Fibroblast of villous mesenchyme (primary cell): ENCODE measurements at regions not wholly inside any gene's neighbourhood (a gene's known extent, or its start where the extent isn't known, plus 50 kb on each side); places are given as distances from the start of the nearest gene placed in this dataset.

ENCODE experiments used
- DNase-seq: peaks from one replicate; pipeline ENCODE4 v3.0.0-alpha.2; 2010; ENCODE audit warnings: low read depth
- H3K4me3 ChIP-seq: 2 replicates; pipeline ENCODE4 v1.5.1; 2011; ENCODE audit warnings: low read depth, mild to moderate bottlenecking, low read length
- CTCF ChIP-seq: IDR thresholded peaks from 2 replicates; pipeline ENCODE4 v1.5.1; 2012; ENCODE audit warnings: low read depth, mild to moderate bottlenecking, low read length; ENCODE audit not compliant: insufficient read depth

DNA sequence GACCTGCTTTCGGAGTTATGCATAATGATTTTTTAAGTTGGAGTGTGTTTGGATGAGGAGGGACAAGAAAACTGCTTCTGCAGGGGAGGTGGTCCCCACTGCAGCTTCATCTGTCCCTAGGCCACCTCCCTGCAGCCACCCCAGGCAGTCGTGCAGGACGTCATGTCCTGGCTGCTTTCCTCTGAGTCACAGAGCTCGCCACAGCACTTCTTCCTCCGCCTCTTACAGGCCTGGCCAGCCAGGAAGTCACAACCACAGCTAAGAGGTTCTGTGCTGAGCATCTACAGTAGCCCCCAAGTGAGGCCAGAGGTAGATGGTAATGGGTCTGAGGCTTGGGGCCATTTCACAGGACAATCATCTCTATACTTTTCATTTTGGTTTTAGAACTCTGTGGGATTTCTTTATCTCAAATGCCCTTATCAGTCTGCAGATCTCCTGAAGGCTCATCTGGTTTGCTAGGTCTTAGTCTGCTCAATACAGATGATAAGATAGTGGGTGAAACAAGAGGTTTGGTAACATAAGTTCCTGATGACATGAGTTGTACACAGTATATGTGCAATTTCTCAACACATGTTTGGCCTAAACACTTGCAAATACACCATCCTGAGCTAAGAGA lies 106.4 kb downstream of the ARF6 start:
- TF ChIP-seq CTCF, result no peak
- no peak overlapping the region for H3K4me3 ChIP-seq
- DNase-seq, result peak; percentile 87

DNA sequence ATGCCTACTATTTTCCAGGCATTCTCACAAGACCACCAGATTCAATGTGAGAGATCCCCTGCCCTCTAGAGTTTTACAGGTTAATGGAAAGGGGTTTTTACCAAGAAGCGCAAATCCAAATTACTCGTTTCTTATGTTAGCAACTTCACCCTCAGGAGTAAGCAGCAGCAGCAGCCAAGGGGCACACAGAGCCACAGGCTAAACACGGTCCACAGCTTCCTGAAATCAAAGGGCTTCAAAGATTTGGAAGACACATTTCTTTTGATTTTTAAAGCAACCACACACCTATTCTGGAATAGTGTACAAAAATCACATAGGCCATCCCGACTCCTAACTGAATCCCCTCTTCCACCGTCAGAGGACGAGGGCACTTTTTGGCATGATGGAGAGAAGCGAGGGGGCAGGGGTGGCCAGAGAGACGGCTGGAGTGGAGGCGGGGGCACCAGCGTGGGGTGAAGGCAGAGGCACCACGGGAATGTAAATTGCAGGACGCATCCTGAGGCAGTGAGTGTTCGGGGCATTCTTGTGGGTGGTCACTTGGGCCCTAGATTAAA lies 107.0 kb downstream of the ARF6 start:
- DNase-seq, result no peak
- TF ChIP-seq CTCF, result no peak
- H3K4me3 ChIP-seq, result no peak overlapping the region

DNA sequence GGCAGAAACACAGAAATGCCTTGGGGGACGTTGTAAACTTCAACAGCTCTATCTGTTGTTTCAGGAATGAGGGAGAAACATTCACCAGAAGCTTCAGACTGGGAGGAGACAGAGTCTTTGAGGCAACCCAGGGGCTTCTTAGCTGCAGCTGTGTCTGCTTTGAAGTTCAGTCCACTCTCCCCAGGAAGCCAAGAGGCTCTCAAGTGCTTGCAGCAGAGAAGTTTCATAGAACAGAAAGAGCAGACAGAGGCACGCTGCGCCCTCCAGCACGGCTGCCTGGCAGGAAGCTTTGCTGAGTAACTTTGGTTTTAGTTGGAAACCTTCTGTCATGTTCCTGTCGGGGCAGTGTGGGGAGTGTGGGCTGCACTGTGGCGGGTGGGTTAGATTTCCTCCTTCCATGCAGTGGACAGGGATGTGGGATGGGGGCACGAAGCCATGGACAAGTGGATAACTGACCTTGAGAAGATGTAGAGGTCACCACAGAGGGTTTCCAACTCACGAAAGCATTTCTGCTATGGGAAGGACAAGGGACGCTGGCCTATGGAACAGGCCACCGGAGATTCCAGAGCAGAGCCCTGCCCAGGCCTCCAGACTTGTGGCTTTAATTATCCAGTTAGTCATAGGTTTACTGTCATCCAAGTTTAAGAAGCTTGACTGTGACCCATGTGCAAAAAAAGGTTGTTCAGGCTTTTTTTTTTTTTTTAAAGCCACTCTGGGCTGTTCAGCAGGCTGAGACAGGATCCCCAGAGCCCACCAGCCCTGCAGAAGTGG lies 107.7 kb downstream of the ARF6 start:
- DNase-seq, result peak; percentile 92
- no peak overlapping the region for H3K4me3 ChIP-seq
- no peak for TF ChIP-seq CTCF

- H3K4me3 ChIP-seq, result no peak overlapping the region
- TF ChIP-seq CTCF, result no peak
- DNase-seq, result no peak
Observed at GRCh38 chr14:50001151-50001998, 108.5 kb downstream of the ARF6 start.

- no peak for TF ChIP-seq CTCF
- DNase-seq, result no peak
- H3K4me3 ChIP-seq, result peak overlapping the region; percentile 59
Observed at GRCh38 chr14:50001999-50002925, 109.4 kb downstream of the ARF6 start.

DNA sequence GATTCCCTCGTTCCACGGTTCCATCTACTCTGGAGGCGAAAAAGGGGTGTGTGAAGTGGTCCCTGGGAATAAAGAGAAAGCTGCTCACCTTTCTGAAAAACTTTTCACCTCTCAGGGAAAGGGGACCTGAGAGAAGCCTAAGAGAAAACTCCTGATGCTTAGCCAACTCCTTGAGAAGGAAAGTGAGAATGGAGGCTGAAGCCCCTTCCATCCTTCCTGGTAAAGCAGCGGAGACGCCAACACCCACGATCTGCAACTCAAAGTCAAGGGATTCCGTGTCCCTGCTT lies 110.0 kb downstream of the ARF6 start:
- no peak for DNase-seq
- H3K4me3 ChIP-seq, result peak overlapping the region; percentile 59
- TF ChIP-seq CTCF, result no peak
